HG03378 (cell line): ENCODE measurements at regions not wholly inside any gene's neighbourhood (a gene's known extent, or its start where the extent isn't known, plus 50 kb on each side); places are given as distances from the start of the nearest gene placed in this dataset.
"Not testable (repeated sequence)": the region's sequence is repeated elsewhere in the genome, so short reads cannot be mapped to it uniquely, and the experiment has no call there.

Source experiments
- ATAC-seq: cut with Tn5 transposase; IDR thresholded peaks from one replicate; pipeline ENCODE4 v1.9.1; 2021; ENCODE audit warnings: mild to moderate bottlenecking, moderate library complexity; ENCODE audit not compliant: unreplicated experiment

DNA sequence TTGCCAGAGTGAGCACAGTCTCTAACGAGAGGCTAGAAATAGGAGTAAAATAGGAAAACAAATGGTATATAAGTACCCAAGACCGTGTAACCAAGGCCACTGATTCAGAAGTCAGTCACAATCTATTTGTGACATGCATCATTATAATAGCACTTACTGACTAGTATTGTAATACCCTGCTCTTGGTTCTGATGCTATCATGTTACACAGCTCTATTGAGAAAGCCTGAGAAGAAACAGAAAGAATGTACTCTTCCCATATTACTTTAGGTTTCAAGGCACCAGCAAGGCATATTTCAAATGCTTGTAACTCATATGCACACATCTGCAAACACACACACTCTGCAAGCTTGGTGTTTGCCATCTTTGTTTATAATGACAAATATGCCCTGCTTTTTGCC, 746.4 kb downstream of the SLC4A3 start:
- no peak for ATAC-seq

DNA sequence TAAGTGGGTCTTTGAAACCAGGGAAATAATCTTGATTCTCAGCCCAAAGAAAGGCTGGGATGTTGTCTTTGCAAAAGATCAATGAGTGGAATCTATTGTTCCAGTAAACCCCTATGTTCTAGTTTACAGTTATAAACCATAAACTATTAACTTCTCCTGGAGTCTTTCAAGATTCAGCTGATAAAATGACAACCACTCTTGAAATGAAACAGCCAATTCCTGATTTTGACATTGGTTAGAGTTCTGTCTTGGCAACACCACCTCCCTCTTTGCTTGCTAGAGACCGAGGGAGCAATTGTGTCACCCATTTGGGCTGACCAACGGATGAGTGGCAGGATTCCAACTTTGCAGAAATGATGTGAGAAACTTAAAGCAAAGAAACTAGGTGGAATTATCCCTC, 746.9 kb downstream of the SLC4A3 start:
- ATAC-seq, result no peak

DNA sequence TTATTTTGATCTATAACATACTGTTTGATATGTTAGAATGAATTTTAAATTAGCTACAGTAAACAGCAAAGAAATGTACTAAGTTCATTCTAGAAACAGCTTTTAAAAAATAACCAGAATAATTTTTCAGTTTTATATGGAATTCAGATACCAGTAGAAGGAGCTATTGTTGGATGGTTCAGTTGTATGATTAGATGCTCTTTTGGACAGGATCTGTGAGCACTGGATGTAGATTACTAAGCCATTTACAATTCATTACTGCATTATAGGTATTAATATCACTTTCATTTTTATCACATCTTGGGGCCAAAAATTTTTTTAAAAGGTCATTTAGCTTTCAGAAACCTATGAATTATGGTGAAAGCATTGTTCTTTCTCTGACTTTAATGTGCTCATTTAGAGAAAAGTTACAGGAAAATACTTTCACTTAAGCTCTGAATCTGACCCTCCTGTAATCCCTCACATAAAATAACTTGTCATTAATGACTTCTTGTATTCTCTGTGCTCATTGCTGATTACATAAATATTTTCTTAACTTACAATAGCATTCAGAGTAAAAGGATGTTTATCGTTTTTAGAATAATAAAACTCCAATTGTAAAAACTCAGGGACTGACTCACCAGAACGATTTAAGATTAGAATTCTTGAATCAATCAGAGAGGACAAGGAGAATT, 750.2 kb downstream of the SLC4A3 start:
- ATAC-seq, result no peak

DNA sequence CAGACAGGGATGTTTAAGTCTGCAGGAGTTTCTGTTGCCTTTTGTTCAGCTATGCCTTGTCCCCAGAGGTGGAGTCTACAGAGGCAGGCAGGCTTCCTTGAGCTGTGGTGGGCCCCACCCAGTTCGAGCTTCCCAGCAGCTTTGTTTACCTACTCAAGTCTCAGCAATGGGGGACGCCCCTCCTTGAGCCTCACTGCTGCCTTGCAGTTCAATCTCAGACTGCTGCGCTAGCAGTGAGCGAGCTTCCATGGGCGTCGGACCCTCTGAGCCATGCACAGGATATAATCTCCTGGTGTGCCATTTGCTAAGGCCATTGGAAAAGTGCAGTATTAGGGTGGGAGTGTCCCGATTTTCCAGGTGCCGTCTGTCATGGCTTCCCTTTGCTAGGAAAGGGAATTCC, 760.3 kb downstream of the SLC4A3 start:
- ATAC-seq, result not testable (repeated sequence)

DNA sequence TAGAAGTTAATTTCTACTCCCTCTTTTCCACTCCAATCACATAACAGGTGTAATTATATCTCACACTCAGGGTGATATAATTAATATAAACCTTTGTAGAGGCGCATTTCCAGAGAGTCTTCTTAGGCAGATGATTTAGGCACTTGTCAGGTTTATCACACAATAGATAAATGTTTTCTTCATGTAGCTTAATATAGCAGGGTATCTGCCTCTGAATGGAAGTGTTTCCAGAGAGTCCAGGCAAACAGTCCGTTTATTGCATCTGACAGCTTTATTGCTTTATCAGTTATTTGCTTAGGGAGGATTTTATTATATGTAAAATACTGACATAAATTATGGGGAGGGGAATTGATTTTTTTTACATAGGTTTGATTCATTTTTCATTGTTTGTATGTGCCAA, 766.3 kb downstream of the SLC4A3 start:
- no peak for ATAC-seq

DNA sequence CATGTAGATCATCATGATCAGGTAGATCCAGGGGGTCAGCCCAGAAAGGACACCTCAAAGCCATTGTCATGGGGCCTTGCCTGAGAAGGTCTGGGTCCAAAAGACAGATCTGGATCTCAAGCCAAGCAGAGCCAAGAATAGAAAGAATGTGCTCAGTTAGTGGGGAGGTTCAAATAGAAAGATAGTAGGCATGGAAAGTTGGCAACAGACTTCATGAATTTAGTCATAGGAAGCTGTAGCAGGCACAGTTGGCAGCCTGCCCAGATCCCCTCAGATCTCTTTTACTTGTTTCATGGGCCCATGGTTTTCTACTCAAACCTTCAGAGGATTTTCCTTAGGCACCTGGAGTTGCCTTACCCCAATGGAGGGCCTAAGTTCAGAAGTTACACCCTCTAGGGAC, 767.0 kb downstream of the SLC4A3 start:
- no peak for ATAC-seq

DNA sequence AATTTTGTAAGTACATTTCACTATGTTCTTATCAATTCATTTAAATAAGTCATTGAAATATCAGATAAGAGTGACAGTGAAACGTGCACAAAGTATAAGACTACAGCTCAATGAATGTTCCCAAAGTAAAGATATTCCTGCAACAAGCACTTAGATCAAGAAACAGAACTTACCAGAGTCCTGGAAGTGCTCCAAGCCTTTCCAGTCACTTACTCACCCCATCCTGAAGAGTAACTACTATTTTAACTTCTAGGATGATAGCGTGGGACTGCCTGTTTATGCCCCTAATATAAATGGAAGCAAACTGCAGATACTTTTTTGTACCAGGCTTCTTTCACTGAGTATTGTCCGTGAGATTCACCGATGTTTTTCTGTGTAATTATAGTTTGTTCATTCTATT, 768.9 kb downstream of the SLC4A3 start:
- no peak for ATAC-seq

DNA sequence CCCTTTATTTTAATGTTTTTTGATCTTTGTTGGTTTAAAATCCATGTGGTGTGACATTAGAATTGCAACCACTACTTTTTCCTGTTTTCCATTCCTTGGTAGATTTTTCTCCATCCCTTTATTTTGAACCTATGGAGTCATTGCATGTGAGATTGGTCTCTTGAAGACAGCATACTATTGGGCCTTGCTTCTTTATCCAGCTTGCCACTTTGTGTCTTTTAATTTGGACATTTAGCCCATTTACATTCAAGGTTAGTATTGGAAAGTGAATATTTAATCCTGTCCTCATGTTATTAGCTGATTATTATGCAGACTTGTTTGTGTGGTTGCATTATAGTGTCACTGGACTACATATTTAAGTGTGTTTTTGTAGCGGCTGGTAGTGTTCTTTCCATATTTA, 782.9 kb downstream of the SLC4A3 start:
- no peak for ATAC-seq

DNA sequence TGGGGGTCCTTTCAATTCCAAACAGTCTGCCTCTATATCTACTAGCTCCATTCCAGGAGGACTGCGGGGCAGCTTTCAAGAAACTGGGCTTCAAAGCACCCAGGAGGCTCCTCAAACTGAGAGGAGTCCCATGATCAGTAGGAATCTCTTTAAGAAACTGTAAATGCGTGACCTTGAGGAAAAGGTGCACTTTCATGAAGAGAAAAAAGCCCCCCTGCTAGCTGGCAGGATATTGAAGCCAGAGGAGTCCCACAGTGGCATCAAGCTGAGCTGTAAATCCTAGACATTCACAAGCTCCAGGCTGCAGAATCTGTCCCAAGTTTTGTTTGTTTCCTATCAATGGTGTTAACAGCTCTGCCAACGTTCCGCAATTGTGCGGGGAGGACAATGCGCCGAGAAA, 790.1 kb downstream of the SLC4A3 start:
- ATAC-seq, result no peak

DNA sequence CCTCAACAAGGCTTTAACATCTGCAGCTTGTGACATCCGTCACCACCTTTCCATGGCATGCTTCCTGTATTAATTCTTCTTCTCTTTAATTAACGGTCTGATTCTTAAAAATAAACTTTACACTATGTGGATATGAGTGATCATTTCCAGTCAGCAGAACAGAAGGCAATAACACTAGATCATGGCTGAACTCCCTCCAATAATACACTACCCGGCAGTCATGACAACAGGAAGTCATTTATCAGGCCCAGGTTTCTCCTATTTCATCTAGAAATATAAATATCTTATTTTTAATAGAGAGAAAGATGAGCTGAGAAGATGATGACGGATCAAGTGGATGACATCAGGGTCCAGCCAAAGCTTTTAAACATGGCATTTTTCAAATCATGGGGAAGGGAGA, 792.2 kb downstream of the SLC4A3 start:
- ATAC-seq, result no peak

DNA sequence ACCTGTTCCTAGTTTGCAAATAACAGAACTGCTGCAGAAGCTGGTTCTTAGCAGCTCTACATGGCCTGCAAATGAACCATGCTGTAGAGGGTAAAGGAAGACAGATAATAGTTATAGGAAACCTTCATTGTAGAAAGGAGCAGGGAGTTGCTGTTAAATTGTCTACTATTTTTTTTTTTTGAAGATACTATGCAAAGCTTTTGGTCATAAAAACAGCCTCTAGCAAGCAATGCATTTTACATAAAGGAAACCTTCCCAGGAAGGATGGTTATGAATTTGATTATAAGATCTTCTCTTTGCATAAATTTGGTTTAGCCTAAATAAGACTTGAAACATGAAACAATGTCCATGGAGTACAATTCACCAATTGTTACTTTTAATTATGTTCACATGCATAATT, 793.4 kb downstream of the SLC4A3 start:
- no peak for ATAC-seq

DNA sequence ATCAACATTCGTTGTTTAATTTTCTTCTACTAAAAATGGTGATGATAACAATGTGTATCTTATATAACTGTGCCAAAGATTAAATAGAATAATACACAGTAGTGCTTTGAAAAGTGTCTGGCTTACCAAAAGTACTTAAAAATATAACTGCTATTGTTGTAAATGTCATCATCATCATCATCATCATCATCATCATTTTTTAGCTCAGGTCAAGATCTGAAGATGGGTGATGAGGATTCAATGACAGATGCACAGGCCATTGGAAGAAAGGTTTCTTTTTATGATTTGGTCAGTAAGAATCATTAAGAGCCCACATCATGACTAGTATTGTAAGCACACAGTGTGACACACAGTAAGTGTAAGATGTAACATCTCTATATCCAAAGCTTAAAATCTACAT, 795.2 kb downstream of the SLC4A3 start:
- no peak for ATAC-seq

DNA sequence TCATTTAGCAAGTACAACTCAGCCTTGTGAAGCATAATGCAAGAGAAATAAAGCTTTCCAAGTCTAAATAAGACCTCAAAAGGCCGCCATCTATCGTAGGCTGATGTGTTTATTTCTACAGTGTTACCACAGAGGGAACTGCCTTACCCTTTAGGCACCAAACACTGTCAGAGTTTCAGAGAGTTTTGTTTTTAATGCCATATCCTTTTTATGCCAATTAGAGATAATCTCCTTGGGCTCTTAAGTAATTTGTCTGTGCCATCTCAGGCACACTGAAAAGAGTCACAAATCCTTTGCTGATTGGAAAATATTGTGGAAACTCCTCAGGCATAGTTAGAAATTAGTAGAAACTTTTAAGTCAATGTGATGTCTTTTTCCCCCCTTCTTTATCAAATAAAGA, 797.1 kb downstream of the SLC4A3 start:
- ATAC-seq, result no peak

DNA sequence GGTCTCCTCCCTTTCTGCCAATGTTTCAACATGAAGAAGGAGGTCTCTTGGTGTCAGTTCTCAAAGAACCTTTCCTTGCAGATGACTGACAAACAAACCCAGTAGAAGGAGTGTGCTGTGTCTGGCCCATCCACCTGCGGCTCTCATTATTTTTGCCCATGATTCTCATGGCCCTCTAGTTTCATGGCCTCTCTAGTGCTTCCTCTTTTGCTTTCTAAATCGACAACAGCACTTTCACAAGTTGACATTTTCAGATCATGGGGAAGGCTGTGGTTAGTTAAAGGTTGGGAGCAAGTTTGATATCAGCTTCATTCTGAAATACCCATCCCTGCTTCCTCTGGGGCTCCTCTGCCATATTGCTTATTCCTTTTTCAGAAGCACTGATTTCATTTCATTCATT, 805.2 kb downstream of the SLC4A3 start:
- ATAC-seq, result peak; percentile 62

DNA sequence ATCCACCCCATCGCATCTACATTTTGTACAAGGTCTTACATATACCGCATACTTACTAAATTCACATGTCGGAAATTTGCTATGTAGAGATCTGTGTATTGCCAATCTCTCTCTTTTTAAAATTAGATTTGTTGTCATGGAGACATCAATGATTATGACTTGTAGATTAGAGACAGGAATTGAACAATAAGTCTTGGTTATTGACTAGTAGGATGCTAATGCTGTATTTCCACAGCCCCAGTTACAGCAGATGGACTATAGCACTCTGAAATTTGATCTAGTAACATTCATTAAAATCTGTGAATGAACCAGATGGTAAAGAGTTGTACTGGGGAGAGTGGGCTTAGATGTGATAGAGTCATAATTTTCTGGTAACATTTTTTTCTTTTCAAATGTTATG, 805.7 kb downstream of the SLC4A3 start:
- ATAC-seq, result no peak

DNA sequence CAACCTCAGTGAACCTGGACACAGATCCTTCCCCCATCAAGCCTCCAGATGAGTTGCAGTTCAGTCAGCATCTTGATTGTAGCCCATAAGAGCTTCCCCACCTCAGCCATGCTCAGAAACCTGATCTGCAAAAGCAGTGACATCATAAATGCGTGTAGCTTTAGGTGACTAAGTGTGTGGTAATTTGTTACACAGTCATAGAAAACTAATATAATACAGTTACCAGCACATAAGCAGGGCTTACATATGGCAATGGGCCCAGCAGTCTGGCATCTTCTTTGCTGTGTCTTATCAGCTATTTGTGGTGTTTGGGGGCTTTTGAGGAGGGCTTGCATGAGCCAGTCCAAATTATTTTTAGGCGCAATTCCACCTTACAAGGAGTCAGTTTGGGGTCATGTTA, 807.0 kb downstream of the SLC4A3 start:
- no peak for ATAC-seq

DNA sequence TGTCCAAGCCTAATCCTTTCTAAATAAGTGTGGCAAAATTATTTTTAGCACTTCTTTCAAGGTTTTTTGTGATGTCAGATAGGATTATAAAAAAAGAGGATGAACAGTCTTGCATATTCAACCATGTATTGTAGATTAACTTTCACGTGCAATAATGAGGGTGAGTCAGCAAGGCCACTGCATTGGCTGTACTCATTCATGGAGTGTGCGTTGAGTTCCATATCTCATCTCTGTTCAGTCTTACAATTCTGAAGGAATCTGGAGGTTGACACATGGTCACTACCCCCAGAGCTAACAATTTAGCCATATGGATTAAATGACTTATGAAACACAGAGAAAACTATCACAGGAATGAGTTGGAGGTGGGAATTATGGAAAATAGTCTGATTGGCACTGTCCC, 810.5 kb downstream of the SLC4A3 start:
- no peak for ATAC-seq

DNA sequence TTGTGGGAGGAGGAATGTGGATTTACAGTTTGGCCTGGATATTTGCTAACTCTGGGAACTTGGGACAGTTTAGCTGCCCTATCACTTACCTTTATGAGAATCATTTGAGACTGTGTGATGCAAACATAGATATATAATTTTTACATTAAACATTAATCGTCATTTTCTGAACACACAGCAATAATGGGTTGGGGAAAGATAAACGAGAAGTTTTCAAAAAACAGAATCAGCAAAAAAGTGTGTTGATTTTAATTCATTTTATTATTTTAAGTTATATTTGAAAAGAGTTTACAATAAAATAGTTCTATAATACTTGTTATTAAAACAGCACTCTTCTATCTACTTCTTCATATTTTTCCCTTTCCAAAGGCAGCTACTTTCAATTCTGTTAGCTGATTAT, 813.3 kb downstream of the SLC4A3 start:
- no peak for ATAC-seq

DNA sequence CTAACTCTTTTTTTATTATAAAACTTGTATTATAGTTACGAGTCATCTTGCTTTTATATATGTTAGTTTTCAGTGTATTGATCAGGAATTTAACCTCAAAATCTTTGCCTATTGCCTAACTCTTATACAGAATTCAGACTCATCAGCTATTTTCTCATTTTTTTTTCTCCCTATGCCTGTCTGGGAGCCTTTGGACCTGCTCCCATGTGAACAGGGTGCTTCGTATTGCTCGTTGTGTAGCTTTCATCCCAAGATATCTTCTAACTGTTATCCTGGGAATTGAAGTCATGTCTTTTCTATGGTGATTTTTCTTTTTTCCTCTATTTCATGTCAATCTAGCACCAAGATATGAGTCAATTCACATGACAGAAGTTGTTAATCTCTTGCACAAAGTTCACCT, 814.0 kb downstream of the SLC4A3 start:
- ATAC-seq, result no peak

DNA sequence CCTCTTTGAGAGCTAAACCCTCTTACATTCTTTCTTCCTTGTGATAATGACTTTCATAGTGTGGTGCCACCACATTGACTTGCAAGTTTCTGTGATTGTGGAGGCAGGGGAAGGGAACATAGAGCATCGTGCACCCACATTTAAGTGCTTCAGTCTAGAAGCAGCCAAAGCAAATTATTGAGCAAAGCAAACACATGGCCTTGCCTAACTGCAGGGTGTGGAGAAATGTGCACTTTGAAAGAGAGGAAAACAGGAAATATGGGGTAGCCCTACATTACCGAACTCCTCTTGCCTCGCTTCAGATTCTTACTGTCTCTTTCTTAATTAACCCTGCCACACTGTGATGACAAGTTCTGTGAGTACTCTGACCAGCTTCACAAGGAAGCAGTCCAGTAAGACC, 814.6 kb downstream of the SLC4A3 start:
- ATAC-seq, result no peak

DNA sequence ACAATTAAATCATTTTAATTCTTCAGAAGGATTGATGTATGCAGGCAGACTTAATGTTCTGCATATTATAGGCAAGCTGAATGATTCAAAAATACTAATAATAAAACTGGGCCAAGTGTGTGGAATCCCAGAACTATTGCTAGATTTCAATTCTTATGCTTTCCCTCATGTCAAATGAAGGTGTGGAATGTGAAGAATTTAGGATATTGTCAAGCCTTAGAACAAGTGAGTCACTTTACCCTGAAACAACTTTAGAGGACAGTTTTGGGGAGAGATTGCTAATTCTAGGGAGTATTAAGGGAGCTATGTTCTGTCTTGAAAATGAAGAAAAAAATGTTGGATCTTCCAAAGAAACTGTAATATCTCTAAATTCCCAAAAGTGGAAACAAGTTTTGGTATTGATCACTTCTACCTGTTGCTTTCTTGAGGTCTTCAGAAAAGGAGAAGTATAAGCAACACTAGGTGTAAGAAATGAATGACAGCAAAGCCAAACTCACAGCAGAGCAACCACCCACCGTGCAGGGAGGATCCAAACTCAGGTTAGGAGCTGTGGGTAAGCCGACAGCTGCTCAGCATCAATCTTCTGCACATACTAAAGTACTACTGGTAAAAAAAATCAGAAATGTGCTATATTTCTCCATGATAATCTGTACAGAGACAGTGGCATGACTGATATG, 818.1 kb downstream of the SLC4A3 start:
- no peak for ATAC-seq

DNA sequence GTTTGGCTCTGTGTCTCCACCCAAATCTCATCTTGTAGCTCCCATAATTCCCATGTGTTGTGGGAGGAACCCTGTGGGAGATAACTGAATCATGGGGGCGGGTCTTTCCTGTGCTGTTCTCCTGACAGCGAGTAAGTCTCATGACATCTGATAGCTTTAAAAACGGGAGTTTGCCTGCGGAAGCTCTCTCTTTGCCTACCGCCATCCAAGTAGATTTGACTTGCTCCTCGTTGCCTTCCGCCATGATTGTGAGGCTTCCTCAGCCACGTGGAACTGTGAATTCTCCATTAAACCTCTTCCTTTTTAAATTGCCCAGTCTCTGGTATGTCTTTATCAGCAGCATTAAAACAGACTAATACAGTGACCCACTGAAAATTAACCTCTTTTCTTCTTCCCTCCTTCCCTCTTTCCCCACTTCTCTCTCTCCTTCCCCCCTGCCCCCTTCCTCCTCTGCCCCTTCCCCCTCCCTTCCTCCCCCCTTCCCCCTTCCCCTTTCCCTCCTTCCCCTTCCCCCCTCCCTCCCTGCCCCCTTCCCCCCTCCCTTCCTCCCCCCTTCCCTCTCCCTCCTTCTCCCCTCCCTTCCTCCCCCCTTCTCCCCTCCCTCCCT, 818.8 kb downstream of the SLC4A3 start:
- no peak for ATAC-seq

DNA sequence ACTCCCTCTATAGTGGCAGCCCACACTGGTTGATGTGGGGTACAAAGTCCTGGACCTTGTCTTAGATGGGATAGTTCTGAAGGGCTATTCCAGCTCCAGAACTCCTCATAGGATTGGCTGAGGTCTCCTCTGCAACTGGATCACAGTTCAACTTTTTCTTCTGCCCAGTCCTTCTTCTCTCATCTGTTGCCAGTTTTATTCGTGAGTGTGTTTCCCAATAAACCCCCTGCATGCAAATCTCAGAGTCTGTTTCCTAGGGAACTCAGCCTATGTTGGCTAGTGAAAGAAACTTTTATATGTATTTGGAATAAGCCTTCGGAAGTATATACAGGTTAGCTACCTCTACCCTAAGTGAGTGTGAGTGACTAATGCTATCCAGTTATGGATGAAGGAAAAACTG, 823.4 kb downstream of the SLC4A3 start:
- no peak for ATAC-seq
